Neuron (in vitro differentiated cells): ENCODE measurements at regions not wholly inside any gene's neighbourhood (a gene's known extent, or its start where the extent isn't known, plus 50 kb on each side); places are given as distances from the start of the nearest gene placed in this dataset.

Experiments used
- H2AFZ ChIP-seq: one replicate; pipeline ENCODE4 v1.6.1; 2013; ENCODE audit warnings: low read depth, mild to moderate bottlenecking, inconsistent platforms, low read length, moderate library complexity
- H3K27me3 ChIP-seq: one replicate; pipeline ENCODE4 v1.6.1; 2013; ENCODE audit warnings: low read length; ENCODE audit not compliant: insufficient read depth
- H3K36me3 ChIP-seq: one replicate; pipeline ENCODE4 v1.6.1; 2013; ENCODE audit warnings: low read length; ENCODE audit not compliant: insufficient read depth
- H3K4me1 ChIP-seq: one replicate; pipeline ENCODE4 v1.6.1; 2013; ENCODE audit warnings: low read length; ENCODE audit not compliant: insufficient read depth
- H3K4me3 ChIP-seq: 2 replicates; pipeline ENCODE4 v1.5.1; 2013; ENCODE audit warnings: mild to moderate bottlenecking, low read length, moderate library complexity
- H3K9me3 ChIP-seq: one replicate; pipeline ENCODE4 v1.6.1; 2013; ENCODE audit warnings: low read length

GRCh38 chr4:119748853-119749252 is 120.2 kb upstream of the PDE5A start:
- Histone ChIP-seq H3K36me3 (no peaks in the 10 kb centered on the region), H2AFZ (no peak overlapping the region), H3K4me1 (no peaks in the 10 kb centered on the region), H3K27me3 (no peaks in the 10 kb centered on the region), H3K9me3 (no peaks in the 10 kb centered on the region), H3K4me3 (no peak overlapping the region)

GRCh38 chr4:119746951-119747350 is 118.3 kb upstream of the PDE5A start:
- H3K9me3 ChIP-seq, result no peaks in the 10 kb centered on the region
- no peaks in the 10 kb centered on the region for H3K27me3 ChIP-seq
- H3K4me3 ChIP-seq, result no peak overlapping the region
- H3K36me3 ChIP-seq, result no peaks in the 10 kb centered on the region
- H3K4me1 ChIP-seq, result no peaks in the 10 kb centered on the region
- H2AFZ ChIP-seq, result no peak overlapping the region

- Histone ChIP-seq H3K27me3 (no peaks in the 10 kb centered on the region), H3K9me3 (no peaks in the 10 kb centered on the region), H3K4me3 (no peak overlapping the region), H3K4me1 (no peaks in the 10 kb centered on the region), H2AFZ (no peak overlapping the region), H3K36me3 (no peaks in the 10 kb centered on the region)
Observed at GRCh38 chr4:119745351-119745750, 116.7 kb upstream of the PDE5A start.

- H3K9me3 ChIP-seq, result no peaks in the 10 kb centered on the region
- no peak overlapping the region for H3K4me3 ChIP-seq
- H2AFZ ChIP-seq, result no peak overlapping the region
Observed at GRCh38 chr4:119744580-119744979, 116.0 kb upstream of the PDE5A start.

DNA sequence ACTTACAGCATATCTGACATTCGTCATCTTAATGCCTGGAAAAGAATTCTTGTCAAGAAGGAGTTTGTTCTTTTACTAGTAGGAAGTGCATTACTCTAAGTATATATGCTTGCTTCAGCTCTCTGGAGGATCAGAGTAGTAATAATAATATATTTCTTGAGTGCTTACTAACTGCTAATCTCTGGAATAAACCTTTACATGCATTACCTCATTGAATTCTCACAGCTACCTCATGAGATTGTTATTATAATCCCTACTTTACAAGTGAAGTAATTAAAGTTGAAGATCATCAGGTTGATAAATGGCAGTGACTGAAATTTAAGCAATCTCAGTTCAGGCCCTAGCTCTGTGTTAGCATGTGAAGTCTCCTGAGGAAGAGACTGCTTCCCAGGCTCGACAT is 115.0 kb upstream of the PDE5A start:
- H3K4me1 ChIP-seq, result no peaks in the 10 kb centered on the region
- no peak overlapping the region for H3K4me3 ChIP-seq
- no peaks in the 10 kb centered on the region for H3K9me3 ChIP-seq
- H3K36me3 ChIP-seq, result no peaks in the 10 kb centered on the region
- no peaks in the 10 kb centered on the region for H3K27me3 ChIP-seq
- H2AFZ ChIP-seq, result no peak overlapping the region

More at GRCh38 chr4:119744580-119744979, 116.0 kb upstream of the PDE5A start:
- no peaks in the 10 kb centered on the region for H3K27me3 ChIP-seq
- H3K4me1 ChIP-seq, result no peaks in the 10 kb centered on the region
- no peaks in the 10 kb centered on the region for H3K36me3 ChIP-seq

GRCh38 chr4:119739796-119740195 is 111.2 kb upstream of the PDE5A start:
- Histone ChIP-seq H3K4me1 (no peaks in the 10 kb centered on the region), H3K27me3 (no peaks in the 10 kb centered on the region), H3K9me3 (no peaks in the 10 kb centered on the region)

GRCh38 chr4:119738901-119739300 is 110.3 kb upstream of the PDE5A start:
- Histone ChIP-seq H3K36me3 (no peaks in the 10 kb centered on the region), H3K9me3 (no peaks in the 10 kb centered on the region), H2AFZ (no peak overlapping the region), H3K27me3 (no peaks in the 10 kb centered on the region), H3K4me1 (no peaks in the 10 kb centered on the region), H3K4me3 (no peak overlapping the region)

More at GRCh38 chr4:119739796-119740195, 111.2 kb upstream of the PDE5A start:
- H3K4me3 ChIP-seq, result no peak overlapping the region
- H2AFZ ChIP-seq, result no peak overlapping the region
- no peaks in the 10 kb centered on the region for H3K36me3 ChIP-seq

DNA sequence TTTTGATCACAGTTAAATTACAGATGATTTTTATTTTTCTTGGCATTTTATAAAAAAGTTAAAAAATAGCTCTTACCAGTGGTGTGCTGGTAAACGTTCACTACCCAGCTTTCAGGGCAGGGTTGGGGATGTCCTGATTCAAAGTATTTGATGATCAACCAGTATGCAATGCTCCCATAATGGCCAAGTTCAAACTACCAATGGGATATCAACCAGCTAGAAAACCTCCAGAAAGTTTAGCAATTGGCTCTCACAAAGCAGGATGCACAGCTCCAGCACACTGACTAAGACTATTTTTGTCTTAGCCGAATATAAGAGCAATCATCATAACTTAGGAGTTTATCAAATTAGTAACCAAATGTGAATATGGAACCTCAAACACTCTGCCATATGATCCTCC is 108.0 kb upstream of the PDE5A start:
- H3K9me3 ChIP-seq, result no peaks in the 10 kb centered on the region
- no peaks in the 10 kb centered on the region for H3K4me1 ChIP-seq
- no peak overlapping the region for H2AFZ ChIP-seq
- no peaks in the 10 kb centered on the region for H3K36me3 ChIP-seq
- H3K27me3 ChIP-seq, result no peaks in the 10 kb centered on the region
- no peak overlapping the region for H3K4me3 ChIP-seq

GRCh38 chr4:119735165-119735651 is 106.6 kb upstream of the PDE5A start:
- H3K27me3 ChIP-seq, result no peaks in the 10 kb centered on the region
- H3K4me3 ChIP-seq, result no peak overlapping the region
- H3K9me3 ChIP-seq, result no peaks in the 10 kb centered on the region
- H2AFZ ChIP-seq, result peak overlapping the region; percentile 26
- H3K4me1 ChIP-seq, result no peaks in the 10 kb centered on the region
- H3K36me3 ChIP-seq, result no peaks in the 10 kb centered on the region

DNA sequence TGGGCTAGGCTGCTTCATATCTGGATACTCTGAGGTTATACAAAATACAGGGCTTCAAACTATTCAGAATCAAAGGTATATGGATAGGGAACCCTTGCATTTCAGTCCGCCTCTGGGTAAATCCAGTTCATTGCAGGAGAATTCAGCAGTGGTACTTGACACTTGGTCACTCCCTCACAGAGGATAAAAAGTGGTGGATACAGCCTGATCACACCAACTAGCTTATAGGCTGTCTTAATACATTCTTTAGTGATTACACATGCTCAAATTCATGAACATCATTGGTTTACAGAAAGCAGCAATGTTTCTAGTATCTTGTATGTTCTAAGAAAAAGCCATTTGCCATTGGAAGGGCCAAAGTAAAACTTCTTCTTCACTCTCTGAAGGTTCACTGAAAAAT is 104.8 kb upstream of the PDE5A start:
- Histone ChIP-seq H3K4me3 (no peak overlapping the region), H2AFZ (no peak overlapping the region), H3K9me3 (no peaks in the 10 kb centered on the region), H3K36me3 (no peaks in the 10 kb centered on the region), H3K27me3 (no peaks in the 10 kb centered on the region), H3K4me1 (no peaks in the 10 kb centered on the region)

- H3K36me3 ChIP-seq, result no peaks in the 10 kb centered on the region
- no peaks in the 10 kb centered on the region for H3K9me3 ChIP-seq
- H2AFZ ChIP-seq, result no peak overlapping the region
- H3K4me1 ChIP-seq, result no peaks in the 10 kb centered on the region
- H3K4me3 ChIP-seq, result no peak overlapping the region
- H3K27me3 ChIP-seq, result no peaks in the 10 kb centered on the region
Observed at GRCh38 chr4:119731778-119732177, 103.2 kb upstream of the PDE5A start.

GRCh38 chr4:119731146-119731742 is 102.6 kb upstream of the PDE5A start:
- Histone ChIP-seq H3K36me3 (no peaks in the 10 kb centered on the region), H3K9me3 (no peaks in the 10 kb centered on the region), H2AFZ (no peak overlapping the region), H3K27me3 (no peaks in the 10 kb centered on the region), H3K4me1 (no peaks in the 10 kb centered on the region), H3K4me3 (no peak overlapping the region)

DNA sequence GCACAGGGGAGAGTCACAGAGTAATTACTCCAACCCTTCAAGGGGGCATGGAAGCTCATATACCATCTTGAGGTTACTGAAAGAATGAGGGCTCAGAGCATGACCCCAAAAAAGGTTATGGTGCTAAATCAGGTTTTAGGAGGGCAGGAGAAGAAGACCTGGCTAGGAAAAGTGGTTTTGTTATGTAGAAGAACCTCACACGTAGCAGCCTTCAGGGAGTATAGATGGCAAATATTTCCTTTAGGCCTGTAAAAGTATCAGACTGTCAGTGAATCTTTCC is 102.0 kb upstream of the PDE5A start:
- Histone ChIP-seq H3K27me3 (no peaks in the 10 kb centered on the region), H3K9me3 (no peaks in the 10 kb centered on the region), H3K36me3 (no peaks in the 10 kb centered on the region), H3K4me1 (no peaks in the 10 kb centered on the region), H3K4me3 (no peak overlapping the region), H2AFZ (no peak overlapping the region)
